ENCODE measurements at regions not wholly inside any gene's neighbourhood (a gene's known extent, or its start where the extent isn't known, plus 50 kb on each side); places are given as distances from the start of the nearest gene placed in this dataset.

DNA sequence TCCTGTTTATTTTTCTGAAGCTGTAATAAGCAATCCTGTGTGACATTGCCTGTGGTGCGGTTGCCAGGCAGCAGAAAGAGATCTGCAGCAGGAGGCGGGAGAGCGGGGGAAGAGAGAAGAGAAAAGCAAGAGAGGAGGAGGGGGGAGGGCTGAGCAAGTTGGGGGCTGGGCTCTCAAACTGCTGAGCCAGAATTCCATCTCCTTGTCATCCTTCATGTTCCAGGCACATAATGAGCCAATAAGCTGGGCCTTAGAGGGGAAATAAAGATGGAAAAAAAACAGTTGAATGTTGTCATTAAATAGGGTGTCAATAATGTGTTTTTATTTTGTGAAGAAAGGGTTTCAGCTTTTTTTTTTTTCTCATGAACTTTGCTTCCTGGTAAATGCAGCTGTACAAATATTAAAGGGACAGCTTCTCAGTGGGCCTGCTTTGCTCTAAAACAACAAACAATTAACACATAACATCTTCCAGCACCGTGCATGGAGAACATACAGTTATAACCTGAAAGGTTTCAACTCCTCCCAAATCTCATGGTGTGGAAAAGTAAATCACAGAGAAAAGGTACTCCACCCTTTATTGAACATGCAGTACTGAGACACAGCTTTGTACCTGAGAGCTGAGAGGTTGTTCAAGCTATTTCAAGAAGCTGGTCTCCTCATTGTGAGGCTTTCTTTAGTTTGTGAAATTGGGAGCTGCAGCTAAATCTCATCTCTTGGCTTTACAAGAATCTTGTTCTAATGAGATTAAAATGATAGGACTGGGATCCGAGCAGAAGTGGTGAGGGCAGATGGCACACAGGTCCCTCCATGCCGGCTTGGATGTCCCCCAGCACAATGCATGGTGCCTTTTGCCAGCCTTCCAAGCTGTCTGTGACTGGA lies 451.1 kb upstream of the KCNMB2 start (continued):
- TF ChIP-seq SIRT6 (IDR thresholded peaks at IDR 0.05; ENCODE audit: low read length) = no peak
